Activated CD8-positive, alpha-beta memory T cell treated with anti-CD3 and anti-CD28 coated beads, Interleukin-2, amount 50 U/mL, for 1 hour (primary cell): ENCODE measurements at regions not wholly inside any gene's neighbourhood (a gene's known extent, or its start where the extent isn't known, plus 50 kb on each side); places are given as distances from the start of the nearest gene placed in this dataset.
"Not testable (repeated sequence)": the region's sequence is repeated elsewhere in the genome, so short reads cannot be mapped to it uniquely, and the experiment has no call there.

Experiments
- DNase-seq: peaks from one replicate; pipeline ENCODE4 v3.0.0-alpha.2; 2020; ENCODE audit errors: extremely low read depth

GRCh38 chr2:87674729-87675128 lies 73.2 kb upstream of the PLGLB2 start:
- not testable (repeated sequence) for DNase-seq

DNA sequence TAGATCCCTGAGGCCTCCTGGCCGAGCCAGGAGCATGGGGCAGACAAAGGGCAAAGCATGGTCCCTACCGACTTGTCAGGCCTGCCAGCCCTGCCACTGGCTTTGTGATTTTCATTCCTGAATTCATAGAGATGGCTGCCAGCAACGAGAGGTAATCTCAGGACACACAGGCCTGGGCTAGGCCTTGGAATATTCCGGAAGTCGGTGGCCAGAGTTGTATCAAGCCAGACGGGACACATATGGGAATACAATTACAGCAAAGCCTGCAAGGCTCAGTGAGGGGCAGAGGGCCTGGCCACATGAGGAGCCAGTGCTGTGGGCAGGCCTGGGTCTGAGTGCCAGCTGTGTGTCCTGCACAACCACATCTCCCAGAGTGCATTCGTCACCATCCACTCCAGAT lies 72.4 kb upstream of the PLGLB2 start:
- not testable (repeated sequence) for DNase-seq

DNA sequence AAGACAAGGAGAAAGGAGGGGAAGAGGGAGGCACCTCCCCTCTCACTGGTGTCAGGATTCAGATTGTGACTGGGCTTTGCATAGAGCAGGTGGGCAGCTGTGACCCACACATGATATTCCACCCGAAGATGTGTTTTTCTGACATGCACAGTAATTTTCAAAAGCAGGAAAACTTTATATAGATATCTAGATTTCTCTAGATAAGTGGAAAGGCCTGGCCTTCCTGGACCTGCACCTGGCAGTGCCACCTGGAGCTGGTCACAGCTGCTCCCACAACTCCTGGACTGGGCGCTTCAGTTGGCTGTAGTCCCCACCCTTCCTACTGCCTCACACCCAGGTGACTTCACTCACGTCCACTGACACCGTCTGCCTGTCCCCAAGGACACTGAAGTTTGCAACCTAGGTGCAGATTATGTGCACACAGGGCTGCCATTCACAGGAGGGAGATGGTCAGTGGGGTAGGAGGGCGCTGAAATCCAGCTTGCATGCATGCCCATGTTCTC lies 70.4 kb upstream of the PLGLB2 start:
- DNase-seq = not testable (repeated sequence)

GRCh38 chr2:87678742-87679173 lies 69.1 kb upstream of the PLGLB2 start:
- not testable (repeated sequence) for DNase-seq

GRCh38 chr2:87679950-87680349 lies 67.9 kb upstream of the PLGLB2 start:
- DNase-seq = not testable (repeated sequence)

DNA sequence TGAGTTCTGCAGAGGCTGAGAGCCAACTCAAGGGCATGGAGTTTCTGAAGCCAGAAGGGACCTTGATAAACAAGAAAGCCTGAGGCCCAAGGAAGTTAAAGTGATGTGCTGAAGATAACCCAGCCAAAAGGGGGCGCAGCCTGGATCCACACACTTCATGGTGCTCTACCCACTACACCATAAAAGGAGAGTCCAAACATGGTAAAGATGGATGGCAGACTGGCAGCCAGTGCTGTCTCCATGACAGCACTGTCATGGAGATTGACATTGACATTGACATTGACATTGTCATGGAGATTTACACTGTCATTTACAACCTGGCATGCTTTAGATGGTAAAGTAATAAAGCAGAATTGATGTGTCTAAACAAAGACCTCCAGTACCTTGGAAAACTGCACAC lies 67.2 kb upstream of the PLGLB2 start:
- not testable (repeated sequence) for DNase-seq

DNA sequence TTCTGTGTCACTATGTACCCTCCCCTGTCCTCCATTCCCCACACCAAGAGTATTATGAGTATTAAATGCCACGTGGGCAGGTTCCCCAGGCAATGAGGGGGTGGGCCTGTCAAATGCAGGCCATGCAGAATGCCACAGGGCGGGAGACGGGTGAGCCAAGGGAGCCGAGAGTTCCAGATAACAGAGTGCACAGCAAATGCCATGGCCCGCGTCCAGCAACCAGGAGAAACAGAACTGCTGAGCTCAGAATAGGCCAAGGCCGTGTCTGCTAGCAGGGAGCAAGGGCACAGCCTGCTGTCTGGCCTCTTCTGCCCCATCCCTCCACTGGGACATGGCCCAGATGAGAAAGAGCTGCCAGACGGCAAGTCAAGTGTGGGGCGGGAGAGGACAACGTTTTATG lies 64.4 kb upstream of the PLGLB2 start:
- DNase-seq = not testable (repeated sequence)

- not testable (repeated sequence) for DNase-seq
Observed at GRCh38 chr2:87683961-87684360, 63.9 kb upstream of the PLGLB2 start.

DNA sequence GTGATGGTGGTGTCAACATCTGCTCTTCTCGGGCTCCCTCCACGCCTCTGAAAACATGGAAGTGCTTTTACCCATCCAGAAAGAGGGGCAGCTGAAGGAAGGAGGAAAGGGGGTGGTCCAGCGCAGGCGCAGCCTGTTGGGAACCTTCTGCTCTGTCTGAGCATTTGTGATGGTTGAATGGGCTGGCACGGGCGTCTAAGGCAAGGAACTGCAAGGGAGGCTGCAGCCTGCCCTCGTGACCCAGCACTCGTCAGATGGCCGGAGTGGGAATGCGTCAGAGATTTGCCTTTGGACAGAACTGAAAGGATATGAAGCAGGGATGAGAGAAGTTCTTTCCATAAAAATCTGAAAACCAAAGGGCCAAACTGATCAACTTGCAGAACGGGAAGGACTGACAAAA lies 62.3 kb upstream of the PLGLB2 start:
- not testable (repeated sequence) for DNase-seq

DNA sequence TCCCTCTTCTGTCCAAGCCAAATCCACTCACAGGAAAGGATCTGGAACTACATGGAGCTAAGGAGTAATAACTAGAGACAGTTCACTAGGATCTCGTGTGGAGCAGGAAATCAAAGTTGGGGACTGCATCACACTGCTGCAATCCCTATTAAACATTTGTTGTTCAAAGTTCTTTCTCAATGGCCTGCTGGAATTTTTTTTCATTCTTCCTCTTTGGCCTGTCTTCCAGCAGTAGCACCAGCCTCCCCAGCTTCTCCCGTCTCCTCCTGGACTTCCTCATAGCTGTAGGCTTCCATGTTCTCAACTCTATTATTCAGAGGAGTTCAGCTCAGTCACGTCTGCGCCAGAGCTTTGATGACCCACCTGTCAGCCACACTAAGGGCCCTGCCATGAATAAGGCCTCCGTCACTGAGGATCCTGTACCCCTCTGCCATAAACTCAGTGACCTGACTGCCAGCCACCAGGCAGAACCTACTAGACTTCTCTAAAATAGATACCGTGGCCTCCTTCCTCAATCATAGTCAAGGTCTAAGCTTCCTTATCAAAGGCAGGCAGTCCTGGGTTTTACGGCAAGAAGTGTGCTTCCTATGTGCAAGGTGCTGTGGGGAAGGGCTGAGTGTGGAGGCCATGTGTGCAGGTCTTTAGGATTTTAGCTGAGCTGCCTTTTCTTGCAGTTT lies 60.9 kb upstream of the PLGLB2 start:
- DNase-seq = not testable (repeated sequence)

DNA sequence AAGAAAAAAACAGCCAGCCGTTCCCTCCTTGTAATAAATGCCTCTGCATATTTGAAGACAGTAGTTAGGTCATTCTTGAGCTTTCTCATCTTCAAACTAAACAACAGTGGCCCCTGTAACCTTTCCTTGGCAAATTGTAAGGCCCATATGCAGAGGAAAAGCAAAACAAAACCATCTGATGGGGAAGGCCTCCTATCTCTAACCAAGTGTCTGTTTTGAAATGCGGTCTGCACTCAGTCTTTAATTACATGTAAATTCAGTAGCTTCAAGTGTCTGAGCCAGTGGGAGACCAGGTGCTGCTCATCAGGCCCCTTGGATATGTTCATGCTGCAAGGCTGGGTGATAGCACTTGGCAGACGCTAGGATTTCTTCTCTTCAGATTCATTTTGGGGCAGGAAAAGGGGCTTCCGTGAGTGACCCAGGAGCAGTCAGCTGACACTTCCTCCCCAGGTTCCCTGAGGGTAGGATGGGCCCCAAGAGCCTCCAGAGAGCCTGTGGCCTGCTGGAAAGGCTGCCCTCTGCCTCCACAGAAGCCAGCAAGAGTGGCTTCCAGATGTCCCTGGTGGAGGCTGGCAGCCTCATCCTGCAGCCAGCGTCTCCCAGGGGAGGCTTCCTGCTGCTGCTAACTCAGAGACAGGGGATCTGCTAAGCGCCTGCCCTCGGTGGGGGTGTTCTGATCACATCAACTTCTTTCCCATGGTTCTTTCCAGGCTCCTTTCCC lies 60.2 kb upstream of the PLGLB2 start:
- not testable (repeated sequence) for DNase-seq

DNA sequence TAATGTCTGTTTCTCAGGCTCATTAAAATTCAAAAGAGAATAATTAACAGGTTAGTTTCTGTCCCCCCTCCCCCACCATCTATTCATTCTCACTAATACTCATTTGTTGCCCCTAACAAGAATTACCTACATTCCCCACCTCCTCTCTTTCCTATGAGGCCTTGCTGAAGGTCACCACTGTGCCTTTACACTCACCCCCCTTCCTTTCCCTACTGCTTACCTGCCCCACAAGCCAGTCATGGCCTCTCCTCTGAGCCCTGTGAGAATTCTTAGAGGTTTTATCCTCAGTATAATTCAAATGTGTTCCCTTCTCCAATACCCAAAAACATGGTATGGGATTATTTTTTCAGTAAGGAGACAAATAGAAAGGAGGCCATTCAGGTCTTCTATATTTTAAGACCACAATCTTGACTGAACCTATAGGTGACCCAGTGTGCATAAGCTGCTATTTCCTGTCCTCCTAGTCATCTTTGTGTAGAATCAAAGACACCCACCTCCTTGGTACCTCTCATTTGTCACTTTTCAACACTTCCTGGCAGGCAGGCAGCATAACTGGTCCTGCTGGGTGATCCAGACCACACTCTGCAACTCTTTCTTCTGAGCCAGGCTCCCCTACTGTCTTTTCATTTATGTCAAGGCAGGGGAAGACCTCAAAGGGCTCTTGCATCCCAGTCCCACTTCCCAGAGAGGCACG lies 55.8 kb upstream of the PLGLB2 start:
- not testable (repeated sequence) for DNase-seq

GRCh38 chr2:87692914-87693313 lies 55.0 kb upstream of the PLGLB2 start:
- not testable (repeated sequence) for DNase-seq

GRCh38 chr2:87693882-87694281 lies 54.0 kb upstream of the PLGLB2 start:
- DNase-seq = not testable (repeated sequence)

GRCh38 chr2:87695596-87696323 lies 52.1 kb upstream of the PLGLB2 start:
- DNase-seq = not testable (repeated sequence)
